T-helper 2 cell treated with Interferon-gamma antibody and Interleukin-4, amounts not matched to agents 5 μg/mL and 100 μg/mL, for 36 hours (primary cell): ENCODE measurements at regions not wholly inside any gene's neighbourhood (a gene's known extent, or its start where the extent isn't known, plus 50 kb on each side); places are given as distances from the start of the nearest gene placed in this dataset.

Experiments used
- DNase-seq: peaks from one replicate; pipeline ENCODE4 v3.0.0; 2021; ENCODE audit warnings: low spot score
- H3K27ac Mint-ChIP-seq: one replicate; pipeline ENCODE4 v1.8.0; 2021; ENCODE audit warnings: mild to moderate bottlenecking, mixed read lengths
- H3K27me3 Mint-ChIP-seq: one replicate; pipeline ENCODE4 v1.8.0; 2021; ENCODE audit warnings: low read depth, mixed read lengths
- H3K36me3 Mint-ChIP-seq: one replicate; pipeline ENCODE4 v1.8.0; 2021; ENCODE audit warnings: low read depth, mixed read lengths
- H3K4me1 Mint-ChIP-seq: one replicate; pipeline ENCODE4 v1.8.0; 2021; ENCODE audit warnings: low read depth, mixed read lengths
- H3K4me3 Mint-ChIP-seq: one replicate; pipeline ENCODE4 v1.8.0; 2022; ENCODE audit warnings: mild to moderate bottlenecking, moderate library complexity, mixed read lengths
- H3K9me3 Mint-ChIP-seq: one replicate; pipeline ENCODE4 v1.8.0; 2021; ENCODE audit warnings: mixed read lengths

- Mint-ChIP-seq H3K27ac (no peak overlapping the region), H3K4me1 (no peaks in the 10 kb centered on the region), H3K36me3 (no peaks in the 10 kb centered on the region), H3K4me3 (no peak overlapping the region), H3K9me3 (no peaks in the 10 kb centered on the region), H3K27me3 (no peaks in the 10 kb centered on the region)
- DNase-seq = no peak
Observed at GRCh38 chrX:106401965-106402559, 209.7 kb upstream of the RADX start.

GRCh38 chrX:106404512-106404911 lies 207.3 kb upstream of the RADX start:
- Mint-ChIP-seq H3K4me3 (no peak overlapping the region), H3K9me3 (no peaks in the 10 kb centered on the region), H3K36me3 (no peaks in the 10 kb centered on the region), H3K27ac (no peak overlapping the region), H3K4me1 (no peaks in the 10 kb centered on the region), H3K27me3 (no peaks in the 10 kb centered on the region)
- no peak for DNase-seq

- no peak overlapping the region for H3K4me3 Mint-ChIP-seq
- no peaks in the 10 kb centered on the region for H3K9me3 Mint-ChIP-seq
- no peak for DNase-seq
- no peak overlapping the region for H3K27ac Mint-ChIP-seq
- H3K36me3 Mint-ChIP-seq = no peaks in the 10 kb centered on the region
- no peaks in the 10 kb centered on the region for H3K4me1 Mint-ChIP-seq
- no peaks in the 10 kb centered on the region for H3K27me3 Mint-ChIP-seq
Observed at GRCh38 chrX:106415276-106415895, 196.4 kb upstream of the RADX start.

GRCh38 chrX:106436691-106437090 lies 175.1 kb upstream of the RADX start:
- H3K27ac Mint-ChIP-seq = no peak overlapping the region
- H3K4me3 Mint-ChIP-seq = no peak overlapping the region
- H3K9me3 Mint-ChIP-seq = no peaks in the 10 kb centered on the region
- no peaks in the 10 kb centered on the region for H3K27me3 Mint-ChIP-seq
- H3K36me3 Mint-ChIP-seq = no peaks in the 10 kb centered on the region
- no peaks in the 10 kb centered on the region for H3K4me1 Mint-ChIP-seq
- DNase-seq = no peak

GRCh38 chrX:106437407-106437806 lies 174.4 kb upstream of the RADX start:
- Mint-ChIP-seq H3K27me3 (no peaks in the 10 kb centered on the region), H3K27ac (no peak overlapping the region), H3K36me3 (no peaks in the 10 kb centered on the region), H3K4me3 (no peak overlapping the region), H3K4me1 (no peaks in the 10 kb centered on the region), H3K9me3 (no peaks in the 10 kb centered on the region)
- no peak for DNase-seq

GRCh38 chrX:106450405-106450804 lies 161.4 kb upstream of the RADX start:
- no peak overlapping the region for H3K4me3 Mint-ChIP-seq
- H3K27ac Mint-ChIP-seq = no peak overlapping the region
- DNase-seq = no peak
- no peaks in the 10 kb centered on the region for H3K36me3 Mint-ChIP-seq
- no peaks in the 10 kb centered on the region for H3K9me3 Mint-ChIP-seq
- peaks cover 3% of the 10 kb centered on the region for H3K27me3 Mint-ChIP-seq
- peaks cover 6% of the 10 kb centered on the region for H3K4me1 Mint-ChIP-seq

GRCh38 chrX:106451933-106452332 lies 159.8 kb upstream of the RADX start:
- Mint-ChIP-seq H3K27me3 (peaks cover 3% of the 10 kb centered on the region), H3K9me3 (no peaks in the 10 kb centered on the region), H3K4me1 (peaks cover 6% of the 10 kb centered on the region), H3K27ac (no peak overlapping the region), H3K36me3 (no peaks in the 10 kb centered on the region), H3K4me3 (no peak overlapping the region)
- DNase-seq = no peak

GRCh38 chrX:106454991-106455390 lies 156.8 kb upstream of the RADX start:
- Mint-ChIP-seq H3K4me3 (no peak overlapping the region), H3K27ac (no peak overlapping the region), H3K36me3 (no peaks in the 10 kb centered on the region), H3K9me3 (no peaks in the 10 kb centered on the region), H3K4me1 (peaks cover 6% of the 10 kb centered on the region), H3K27me3 (peaks cover 3% of the 10 kb centered on the region)
- DNase-seq = no peak

GRCh38 chrX:106457802-106458201 lies 154.0 kb upstream of the RADX start:
- no peak overlapping the region for H3K27ac Mint-ChIP-seq

GRCh38 chrX:106467422-106467821 lies 144.4 kb upstream of the RADX start:
- Mint-ChIP-seq H3K27ac (no peak overlapping the region), H3K9me3 (no peaks in the 10 kb centered on the region), H3K27me3 (peaks cover 3% of the 10 kb centered on the region), H3K4me3 (no peak overlapping the region), H3K4me1 (no peaks in the 10 kb centered on the region), H3K36me3 (no peaks in the 10 kb centered on the region)
- DNase-seq = no peak

More at GRCh38 chrX:106457802-106458201, 154.0 kb upstream of the RADX start:
- Mint-ChIP-seq H3K36me3 (no peaks in the 10 kb centered on the region), H3K9me3 (no peaks in the 10 kb centered on the region), H3K4me3 (no peak overlapping the region), H3K27me3 (peaks cover 3% of the 10 kb centered on the region), H3K4me1 (peaks cover 6% of the 10 kb centered on the region)
- no peak for DNase-seq

GRCh38 chrX:106467943-106468342 lies 143.8 kb upstream of the RADX start:
- peaks cover 3% of the 10 kb centered on the region for H3K27me3 Mint-ChIP-seq
- H3K4me1 Mint-ChIP-seq = no peaks in the 10 kb centered on the region
- H3K27ac Mint-ChIP-seq = no peak overlapping the region
- no peak overlapping the region for H3K4me3 Mint-ChIP-seq
- H3K36me3 Mint-ChIP-seq = no peaks in the 10 kb centered on the region
- DNase-seq = no peak
- no peaks in the 10 kb centered on the region for H3K9me3 Mint-ChIP-seq

- H3K4me1 Mint-ChIP-seq = no peaks in the 10 kb centered on the region
- H3K9me3 Mint-ChIP-seq = no peaks in the 10 kb centered on the region
- H3K36me3 Mint-ChIP-seq = no peaks in the 10 kb centered on the region
- H3K4me3 Mint-ChIP-seq = no peak overlapping the region
- H3K27ac Mint-ChIP-seq = no peak overlapping the region
- DNase-seq = no peak
- H3K27me3 Mint-ChIP-seq = peaks cover 3% of the 10 kb centered on the region
Observed at GRCh38 chrX:106468433-106468832, 143.3 kb upstream of the RADX start.

GRCh38 chrX:106479920-106480319 lies 131.9 kb upstream of the RADX start:
- no peaks in the 10 kb centered on the region for H3K36me3 Mint-ChIP-seq
- no peak overlapping the region for H3K27ac Mint-ChIP-seq
- no peak overlapping the region for H3K4me3 Mint-ChIP-seq
- H3K4me1 Mint-ChIP-seq = peaks cover 10% of the 10 kb centered on the region
- no peaks in the 10 kb centered on the region for H3K9me3 Mint-ChIP-seq
- peaks cover 5% of the 10 kb centered on the region for H3K27me3 Mint-ChIP-seq
- DNase-seq = no peak

- Mint-ChIP-seq H3K36me3 (no peaks in the 10 kb centered on the region), H3K4me3 (no peak overlapping the region), H3K27ac (no peak overlapping the region), H3K27me3 (peaks cover 5% of the 10 kb centered on the region), H3K4me1 (peaks cover 16% of the 10 kb centered on the region), H3K9me3 (no peaks in the 10 kb centered on the region)
- DNase-seq = peak; percentile 10
Observed at GRCh38 chrX:106481341-106481740, 130.4 kb upstream of the RADX start.

GRCh38 chrX:106484233-106484632 lies 127.5 kb upstream of the RADX start:
- peak; percentile 32 for DNase-seq
- peak overlapping the region; percentile 57 for H3K4me3 Mint-ChIP-seq

More at GRCh38 chrX:106484233-106484632, 127.5 kb upstream of the RADX start:
- Mint-ChIP-seq H3K36me3 (no peaks in the 10 kb centered on the region), H3K27me3 (no peaks in the 10 kb centered on the region), H3K27ac (peak overlapping the region; percentile 93), H3K9me3 (peaks cover 4% of the 10 kb centered on the region), H3K4me1 (peaks cover 16% of the 10 kb centered on the region)
